ENCODE measurements at regions not wholly inside any gene's neighbourhood (a gene's known extent, or its start where the extent isn't known, plus 50 kb on each side); places are given as distances from the start of the nearest gene placed in this dataset.

GRCh38 chr6:110558575-110558974 lies 82.2 kb upstream of the SLC22A16 start:
- CTCF ChIA-PET: no interaction called here
- H3K4me3 ChIP-seq (ENCODE audit: low read depth, low read length): no peak overlapping the region
- POLR2A ChIA-PET: no interaction called here
- no peaks in the 10 kb centered on the region for H3K27me3 ChIP-seq (ENCODE audit: control insufficient read depth, insufficient read depth, low read length)
- DNase-seq (ENCODE audit: low read depth, low spot score): no peak
- H3K9me3 ChIP-seq (ENCODE audit: control insufficient read depth, insufficient read depth, low read length): no peaks in the 10 kb centered on the region
- H3K27ac ChIP-seq (ENCODE audit: low read depth, low read length): no peak overlapping the region
- no peak for TF ChIP-seq CTCF (IDR thresholded peaks at IDR 0.05; ENCODE audit: low read depth, low read length)

- H3K9me3 ChIP-seq (ENCODE audit: control insufficient read depth, insufficient read depth, low read length): peaks cover 8% of the 10 kb centered on the region
- no peak overlapping the region for H3K27ac ChIP-seq (ENCODE audit: low read depth, low read length)
- ChIA-PET POLR2A (no interaction called here), CTCF (no interaction called here)
- no peak for DNase-seq (ENCODE audit: low read depth, low spot score)
- H3K4me3 ChIP-seq (ENCODE audit: low read depth, low read length): no peak overlapping the region
- no peaks in the 10 kb centered on the region for H3K27me3 ChIP-seq (ENCODE audit: control insufficient read depth, insufficient read depth, low read length)
- TF ChIP-seq CTCF (IDR thresholded peaks at IDR 0.05; ENCODE audit: low read depth, low read length): no peak
These were observed 80.8 kb upstream of the SLC22A16 start for GRCh38 chr6:110557199-110557598.

- CTCF ChIA-PET: interaction anchor here (0.5 kb wide), 1 partner anchor 17 kb away, joined by 4 read pairs; no protein-coding TSS in a partner anchor
- DNase-seq (ENCODE audit: low read depth, low spot score): no peak
- POLR2A ChIA-PET: no interaction called here
- H3K27ac ChIP-seq (ENCODE audit: low read depth, low read length): no peak overlapping the region
- no peak overlapping the region for H3K4me3 ChIP-seq (ENCODE audit: low read depth, low read length)
- H3K27me3 ChIP-seq (ENCODE audit: control insufficient read depth, insufficient read depth, low read length): no peaks in the 10 kb centered on the region
- H3K9me3 ChIP-seq (ENCODE audit: control insufficient read depth, insufficient read depth, low read length): peaks cover 12% of the 10 kb centered on the region
- TF ChIP-seq CTCF (IDR thresholded peaks at IDR 0.05; ENCODE audit: low read depth, low read length): no peak
These were observed 80.1 kb upstream of the SLC22A16 start for GRCh38 chr6:110556317-110557110.

GRCh38 chr6:110554966-110555460 lies 78.6 kb upstream of the SLC22A16 start:
- no peak for TF ChIP-seq CTCF (IDR thresholded peaks at IDR 0.05; ENCODE audit: low read depth, low read length)
- ChIA-PET POLR2A (no interaction called here), CTCF (no interaction called here)

GRCh38 chr6:110554441-110554840 lies 78.0 kb upstream of the SLC22A16 start:
- ChIA-PET POLR2A (no interaction called here), CTCF (no interaction called here)
- H3K4me3 ChIP-seq (ENCODE audit: low read depth, low read length): no peak overlapping the region
- no peaks in the 10 kb centered on the region for H3K27me3 ChIP-seq (ENCODE audit: control insufficient read depth, insufficient read depth, low read length)
- no peak for DNase-seq (ENCODE audit: low read depth, low spot score)
- no peak for TF ChIP-seq CTCF (IDR thresholded peaks at IDR 0.05; ENCODE audit: low read depth, low read length)
- H3K9me3 ChIP-seq (ENCODE audit: control insufficient read depth, insufficient read depth, low read length): peaks cover 24% of the 10 kb centered on the region
- H3K27ac ChIP-seq (ENCODE audit: low read depth, low read length): no peak overlapping the region

More at GRCh38 chr6:110554966-110555460, 78.6 kb upstream of the SLC22A16 start:
- no peak for DNase-seq (ENCODE audit: low read depth, low spot score)
- H3K27ac ChIP-seq (ENCODE audit: low read depth, low read length): no peak overlapping the region
- peaks cover 21% of the 10 kb centered on the region for H3K9me3 ChIP-seq (ENCODE audit: control insufficient read depth, insufficient read depth, low read length)
- no peak overlapping the region for H3K4me3 ChIP-seq (ENCODE audit: low read depth, low read length)
- no peaks in the 10 kb centered on the region for H3K27me3 ChIP-seq (ENCODE audit: control insufficient read depth, insufficient read depth, low read length)
